B cell (primary cell): ENCODE measurements at regions not wholly inside any gene's neighbourhood (a gene's known extent, or its start where the extent isn't known, plus 50 kb on each side); places are given as distances from the start of the nearest gene placed in this dataset.

Experiments
- ATAC-seq: fragments of 200-7000 bp; cut with Tn5 transposase; one replicate; pipeline ENCODE4 v1.10.0; 2021; ENCODE audit warnings: low read depth, mild to moderate bottlenecking, moderate number of reproducible peaks, moderate library complexity
- CTCF ChIA-PET: fragments of 350-600 bp; sonication (Branson Sonifier 250); formaldehyde crosslinking; loops from one replicate; lab custom pipeline; 2021; ENCODE audit warnings: antibody characterized with exemption, inconsistent platforms; lab: Charles Lee
- POLR2A ChIA-PET: fragments of 350-600 bp; sonication (Branson Sonifier 250); formaldehyde crosslinking; loops from one replicate; lab custom pipeline; 2021; ENCODE audit warnings: antibody characterized with exemption; lab: Charles Lee
- DNase-seq: peaks from one replicate; pipeline ENCODE4 v3.0.0; 2013
- H2AFZ ChIP-seq: 2 replicates; pipeline ENCODE4 v1.6.1; 2012; ENCODE audit warnings: mild to moderate bottlenecking, low read depth, low read length; ENCODE audit not compliant: insufficient read depth, poor library complexity, severe bottlenecking
- H3K27ac ChIP-seq, 2 donors: 1 replicate in 1 of 2; 2 replicates in 1 of 2; pipeline ENCODE4 v1.5.1; 2012 to 2013; ENCODE audit warnings: low read length in 2 of 2, mild to moderate bottlenecking in 2 of 2, moderate library complexity in 1 of 2
- H3K27me3 ChIP-seq, 4 experiments: fragments of 200-600 bp in 1 of 4; sonication (generic) in 1 of 4; replicated peaks in 1 of 4; 1 replicate in 2 of 4; 2 replicates in 2 of 4; pipeline versions ENCODE4 v1.6.1 to v1.7.0; 2013 to 2016; ENCODE audit warnings: low read length in 3 of 4, mild to moderate bottlenecking in 2 of 4, mixed read lengths in 1 of 4, moderate library complexity in 1 of 4; ENCODE audit not compliant: insufficient read depth in 4 of 4, control insufficient read depth in 3 of 4; ENCODE audit errors: control extremely low read depth in 1 of 4
- H3K36me3 ChIP-seq, 2 experiments: replicated peaks in 1 of 2; 1 replicate in 1 of 2; 2 replicates in 1 of 2; pipeline versions ENCODE4 v1.6.1 to v1.7.1; 2013; ENCODE audit warnings: low read length in 1 of 2; ENCODE audit not compliant: insufficient read depth in 2 of 2, control insufficient read depth in 1 of 2; ENCODE audit errors: control extremely low read depth in 1 of 2, extremely low read depth in 1 of 2
- H3K4me1 ChIP-seq, 2 donors: fragments of 200-600 bp in 1 of 2; sonication (generic) in 1 of 2; 1 replicate in 1 of 2; 2 replicates in 1 of 2; pipeline versions ENCODE4 v1.5.1 to v1.6.1; 2013 to 2017; ENCODE audit warnings: low read length in 2 of 2; ENCODE audit not compliant: control insufficient read depth in 2 of 2, insufficient read depth in 2 of 2
- H3K4me2 ChIP-seq: replicated peaks from 2 replicates; pipeline ENCODE3; 2012; ENCODE audit warnings: mild to moderate bottlenecking, low read depth, low read length; ENCODE audit not compliant: poor library complexity, severe bottlenecking
- H3K4me3 ChIP-seq, 5 experiments: fragments of 200-600 bp in 1 of 5; sonication (generic) in 1 of 5; 1 replicate in 3 of 5; 2 replicates in 2 of 5; pipeline versions ENCODE4 v1.5.1 to v1.7.0; 2011 to 2016; ENCODE audit warnings: low read length in 4 of 5, mild to moderate bottlenecking in 4 of 5, low read depth in 2 of 5, control low read depth in 1 of 5, moderate library complexity in 1 of 5; ENCODE audit not compliant: insufficient read depth in 1 of 5; ENCODE audit errors: control extremely low read depth in 1 of 5, extremely low read depth in 1 of 5
- H3K79me2 ChIP-seq: fragments of 200-600 bp; sonication (generic); one replicate; pipeline ENCODE4 v1.6.0; 2016; ENCODE audit warnings: low read length; ENCODE audit not compliant: control insufficient read depth, insufficient read depth
- H3K9ac ChIP-seq: fragments of 200-600 bp; sonication (generic); 2 replicates; pipeline ENCODE4 v1.6.1; 2017; ENCODE audit warnings: mild to moderate bottlenecking, low read length, moderate library complexity
- H3K9me3 ChIP-seq, 3 donors: one replicate each; pipeline versions ENCODE4 v1.6.1 to v1.7.1; 2013; ENCODE audit warnings: low read length in 2 of 3; ENCODE audit not compliant: control insufficient read depth in 2 of 3, insufficient read depth in 1 of 3; ENCODE audit errors: control extremely low read depth in 1 of 3
- H4K20me1 ChIP-seq: 2 replicates; pipeline ENCODE4 v1.6.0; 2012; ENCODE audit warnings: mild to moderate bottlenecking, low read length; ENCODE audit not compliant: insufficient read depth, control insufficient read depth, poor library complexity, severe bottlenecking
- H3K27ac Mint-ChIP-seq: one replicate; pipeline ENCODE4 v1.8.0; 2021; ENCODE audit warnings: mixed read lengths
- H3K27me3 Mint-ChIP-seq: one replicate; pipeline ENCODE4 v1.8.0; 2021; ENCODE audit warnings: mixed read lengths
- H3K4me1 Mint-ChIP-seq: one replicate; pipeline ENCODE4 v1.8.0; 2021; ENCODE audit warnings: mixed read lengths
- H3K4me3 Mint-ChIP-seq: one replicate; pipeline ENCODE4 v1.8.0; 2021; ENCODE audit warnings: mixed read lengths
- H3K9me3 Mint-ChIP-seq: one replicate; pipeline ENCODE4 v1.8.0; 2022; ENCODE audit warnings: mixed read lengths; ENCODE audit not compliant: insufficient read depth
- CTCF ChIP-seq: fragments of 200-600 bp; IDR thresholded peaks from one replicate; pipeline ENCODE4 v1.8.0; 2022; ENCODE audit warnings: antibody characterized with exemption, mild to moderate bottlenecking
- EZH2 ChIP-seq: IDR thresholded peaks from 2 replicates; pipeline ENCODE4 v1.6.1; 2012; ENCODE audit warnings: borderline replicate concordance, low read depth, mild to moderate bottlenecking, moderate library complexity, low read length; ENCODE audit not compliant: insufficient read depth, poor library complexity, severe bottlenecking
- WGBS: methylation state at CpG from one replicate; pipeline ENCODE4 v1.1.5; 2013; ENCODE audit warnings: missing lambda C conversion rate; ENCODE audit not compliant: insufficient coverage; 5-methylcytosine and 5-hydroxymethylcytosine counted together
- intact Hi-C: fragments of 100-400 bp; cut with micrococcal nuclease; formaldehyde crosslinking; loops from one replicate; pipeline ENCODE4 v1.10.0; 2022

DNA sequence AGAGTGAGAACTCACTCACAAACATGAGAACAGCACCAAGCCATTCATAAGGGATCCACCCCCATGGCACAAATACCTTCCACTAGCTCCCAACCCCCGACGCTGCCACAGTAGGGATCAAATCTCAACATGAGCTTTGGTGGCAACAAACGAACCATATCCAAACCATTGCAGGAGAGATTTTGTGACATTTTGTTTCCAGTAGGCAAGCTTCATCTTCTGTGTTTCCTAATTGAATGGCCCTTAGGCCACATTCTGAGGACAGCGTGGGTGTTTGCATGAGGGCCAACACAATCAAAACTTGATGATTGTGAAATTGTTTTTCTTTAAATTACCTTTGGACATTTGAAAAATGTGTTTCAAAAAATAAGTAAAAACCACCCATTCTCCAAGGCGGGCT is 102.6 kb upstream of the LNX1 start:
- intact Hi-C loops = no loop called here
- H3K79me2 ChIP-seq = no peaks in the 10 kb centered on the region
- ChIA-PET CTCF (interaction anchor here (2.0 kb wide), 1 partner anchor 12 kb away, joined by 5 read pairs; no protein-coding TSS in a partner anchor), POLR2A (no interaction called here)
- H3K36me3 ChIP-seq = no peaks in the 10 kb centered on the region
- Mint-ChIP-seq H3K4me3 (no peak overlapping the region), H3K27me3 (peaks cover 25% of the 10 kb centered on the region), H3K9me3 (no peaks in the 10 kb centered on the region), H3K27ac (no peak overlapping the region), H3K4me1 (peaks cover 5% of the 10 kb centered on the region)
- H3K27me3 ChIP-seq = no peaks in the 10 kb centered on the region
- no peak for TF ChIP-seq EZH2
- no peak for TF ChIP-seq CTCF
- H3K9ac ChIP-seq = no peak overlapping the region
- H3K4me3 ChIP-seq = no peak overlapping the region
- no peak overlapping the region for H3K27ac ChIP-seq
- H3K9me3 ChIP-seq = no peaks in the 10 kb centered on the region
- H4K20me1 ChIP-seq = no peaks in the 10 kb centered on the region
- no peak overlapping the region for H3K4me2 ChIP-seq
- ATAC-seq = no peak
- no peak for DNase-seq
- H2AFZ ChIP-seq = no peak overlapping the region
- H3K4me1 ChIP-seq = peaks cover 0 to 4% of the 10 kb centered on the region in 2 donors
- WGBS = 75% methylated on average over 1 of the region's 5 CpGs

DNA sequence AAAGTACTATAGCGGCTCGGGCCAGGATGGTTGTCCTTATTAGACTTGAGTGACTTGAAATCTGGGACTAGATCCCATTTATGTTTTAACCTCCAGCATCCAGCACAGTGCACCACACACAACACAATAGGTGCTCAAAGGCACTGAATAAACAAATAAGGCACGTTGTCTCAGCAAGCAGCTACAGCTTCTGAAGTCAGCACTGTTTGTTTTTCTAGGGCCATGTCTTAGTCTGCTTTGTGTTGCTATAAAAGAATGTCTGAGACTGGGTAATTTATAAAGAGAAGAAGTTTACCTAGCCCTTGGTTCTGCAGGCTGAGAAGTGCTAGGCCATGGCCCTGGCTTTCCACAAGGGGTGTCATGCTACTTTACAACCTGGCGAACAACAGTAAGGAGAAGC is 102.1 kb upstream of the LNX1 start:
- DNase-seq (no peak), ATAC-seq (no peak)
- no peaks in the 10 kb centered on the region for H3K9me3 Mint-ChIP-seq
- POLR2A ChIA-PET = no interaction called here
- Histone ChIP-seq H3K4me2 (no peak overlapping the region), H3K9ac (no peak overlapping the region), H3K4me1 (peaks cover 0 to 4% of the 10 kb centered on the region in 2 donors), H3K27me3 (no peaks in the 10 kb centered on the region), H3K36me3 (no peaks in the 10 kb centered on the region), H3K27ac (no peak overlapping the region), H3K9me3 (no peaks in the 10 kb centered on the region), H3K79me2 (no peaks in the 10 kb centered on the region), H4K20me1 (no peaks in the 10 kb centered on the region), H2AFZ (no peak overlapping the region), H3K4me3 (no peak overlapping the region)
- peaks cover 27% of the 10 kb centered on the region for H3K27me3 Mint-ChIP-seq
- no peak overlapping the region for H3K4me3 Mint-ChIP-seq
- 88% methylated on average over 3 of the region's 4 CpGs for WGBS
- H3K4me1 Mint-ChIP-seq = peaks cover 5% of the 10 kb centered on the region
- intact Hi-C loops = no loop called here
- TF ChIP-seq EZH2 = no peak
- no peak for TF ChIP-seq CTCF
- CTCF ChIA-PET = interaction anchor here (2.0 kb wide), 1 partner anchor 13 kb away, joined by 5 read pairs; no protein-coding TSS in a partner anchor
- H3K27ac Mint-ChIP-seq = no peak overlapping the region
